GM21737 (cell line): ENCODE measurements at regions not wholly inside any gene's neighbourhood (a gene's known extent, or its start where the extent isn't known, plus 50 kb on each side); places are given as distances from the start of the nearest gene placed in this dataset.

Experiments used
- ATAC-seq: cut with Tn5 transposase; IDR thresholded peaks from one replicate; pipeline ENCODE4 v1.9.1; 2021; ENCODE audit warnings: mild to moderate bottlenecking, moderate library complexity; ENCODE audit not compliant: unreplicated experiment

DNA sequence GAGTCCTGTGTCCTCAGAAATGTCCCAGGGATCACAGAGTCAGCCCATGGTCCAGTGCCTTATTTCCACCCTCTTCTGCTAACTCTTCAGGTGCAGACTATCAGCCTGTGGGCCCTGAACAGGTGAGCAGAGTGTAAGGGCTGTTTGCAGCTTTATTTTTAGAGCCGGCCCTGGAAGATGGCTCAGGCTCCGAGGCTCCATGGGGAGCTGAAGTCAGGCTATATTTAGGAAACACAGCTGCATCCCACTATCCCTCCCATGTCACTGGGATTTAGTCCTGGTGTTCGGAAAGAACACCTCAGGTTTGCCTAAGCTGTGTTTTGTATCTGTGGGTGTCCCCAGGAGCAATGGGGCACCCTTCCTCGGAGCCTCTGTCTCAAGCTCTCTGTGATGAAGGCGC lies 126.9 kb downstream of the RPS24 start:
- ATAC-seq: no peak

GRCh38 chr10:78162853-78163252 lies 129.2 kb downstream of the RPS24 start:
- no peak for ATAC-seq

- ATAC-seq: no peak
Measured at GRCh38 chr10:78164702-78165101, 131.0 kb downstream of the RPS24 start.

DNA sequence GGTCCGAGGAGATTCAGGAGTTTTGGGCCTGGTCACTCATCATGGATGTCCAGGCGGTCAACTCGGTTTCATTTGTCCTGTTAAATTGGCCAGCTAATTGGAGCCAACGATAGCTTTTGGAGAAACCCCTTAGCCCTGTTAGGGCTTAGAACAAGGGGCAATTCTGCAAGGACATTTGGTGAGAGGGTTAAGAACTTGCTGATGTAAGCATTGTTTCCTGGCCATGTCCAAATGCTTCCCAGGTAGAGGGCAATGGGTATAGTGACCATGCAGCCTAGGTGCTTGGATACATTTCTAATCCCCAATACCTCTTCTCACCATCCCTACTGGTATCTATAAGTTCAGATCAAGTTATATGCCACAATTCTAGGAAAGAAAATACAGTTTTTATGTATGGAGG lies 131.5 kb downstream of the RPS24 start:
- ATAC-seq: no peak

DNA sequence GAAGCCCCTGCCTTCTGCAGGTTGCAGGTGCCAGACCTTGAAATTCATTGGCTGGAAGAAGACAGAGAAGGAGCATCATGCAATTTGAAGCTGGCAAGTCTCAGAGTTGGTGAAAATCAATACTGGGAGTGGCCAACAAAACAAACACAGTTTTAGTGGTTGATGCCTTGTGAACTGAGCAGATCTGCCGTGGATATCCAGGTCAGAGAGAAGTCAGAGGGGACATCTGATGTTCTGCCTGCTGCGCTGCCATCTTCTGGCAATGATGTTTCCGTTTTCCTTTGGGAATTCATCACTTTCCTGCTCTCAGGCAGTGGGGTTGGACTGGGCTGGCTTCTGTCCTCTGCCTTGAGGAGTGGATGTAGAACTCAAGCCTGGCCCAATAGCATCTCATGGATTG lies 132.0 kb downstream of the RPS24 start:
- no peak for ATAC-seq

DNA sequence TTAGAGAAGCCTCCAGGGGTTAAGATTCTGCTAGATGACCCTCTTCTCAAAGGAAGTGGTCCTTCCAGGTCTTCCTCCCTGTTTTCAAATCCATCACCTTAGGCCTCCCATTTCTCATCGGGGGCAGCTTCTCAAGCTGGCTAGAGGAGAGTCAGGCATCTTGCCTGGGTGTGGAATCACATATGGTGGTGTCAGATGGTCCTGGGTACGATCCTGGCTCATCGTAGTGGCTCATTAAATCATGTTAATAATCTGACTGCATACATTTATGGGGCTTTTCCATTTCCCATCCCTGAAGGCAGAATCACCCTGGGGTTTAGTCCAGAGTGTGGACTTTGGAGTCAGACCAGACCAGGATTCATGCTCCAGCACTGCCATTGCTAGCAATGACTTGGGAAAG lies 132.6 kb downstream of the RPS24 start:
- no peak for ATAC-seq

GRCh38 chr10:78169214-78169613 lies 135.6 kb downstream of the RPS24 start:
- ATAC-seq: no peak

GRCh38 chr10:78170026-78170475 lies 136.4 kb downstream of the RPS24 start:
- ATAC-seq: no peak

GRCh38 chr10:78171633-78172400 lies 138.2 kb downstream of the RPS24 start:
- no peak for ATAC-seq

GRCh38 chr10:78173360-78174015 lies 139.8 kb downstream of the RPS24 start:
- no peak for ATAC-seq

- no peak for ATAC-seq
Measured at GRCh38 chr10:78175444-78176015, 141.9 kb downstream of the RPS24 start.

- no peak for ATAC-seq
Measured at GRCh38 chr10:78176320-78177317, 143.0 kb downstream of the RPS24 start.

DNA sequence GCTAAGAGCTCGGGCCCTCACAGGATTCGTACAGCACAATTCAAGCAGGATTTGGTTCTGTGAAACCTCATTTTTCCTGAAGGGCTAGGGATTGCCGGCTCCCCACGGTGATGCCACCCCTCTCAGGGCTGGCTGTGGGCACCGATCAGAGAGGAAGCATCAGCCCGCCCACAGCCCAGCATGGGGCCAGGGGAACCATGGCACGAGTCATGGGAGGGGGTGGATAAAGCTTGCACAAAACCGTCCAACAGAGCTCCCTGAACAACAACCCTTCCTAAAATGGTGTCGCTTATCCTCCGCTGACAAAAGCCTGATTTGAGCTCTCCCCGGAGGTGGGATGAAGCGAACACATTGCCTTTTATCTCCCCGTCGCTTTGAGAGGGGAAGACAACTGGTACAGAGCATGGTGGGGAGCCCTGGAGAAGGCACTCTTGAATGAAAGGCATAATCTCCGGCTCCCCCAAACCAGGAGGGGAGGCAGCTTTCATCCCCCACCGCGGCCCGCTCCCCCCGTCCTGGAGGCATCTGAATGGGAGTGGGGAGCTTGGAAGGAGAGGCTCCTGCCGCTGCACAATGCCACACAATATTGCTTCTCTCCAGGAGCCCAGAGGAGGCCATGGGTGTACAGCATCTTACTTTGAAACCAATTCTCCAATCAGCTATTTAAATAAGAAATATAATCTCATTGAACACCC lies 144.0 kb downstream of the RPS24 start:
- ATAC-seq: no peak

- ATAC-seq: no peak
Measured at GRCh38 chr10:78178397-78178796, 144.7 kb downstream of the RPS24 start.

GRCh38 chr10:78178940-78179339 lies 145.3 kb downstream of the RPS24 start:
- no peak for ATAC-seq

DNA sequence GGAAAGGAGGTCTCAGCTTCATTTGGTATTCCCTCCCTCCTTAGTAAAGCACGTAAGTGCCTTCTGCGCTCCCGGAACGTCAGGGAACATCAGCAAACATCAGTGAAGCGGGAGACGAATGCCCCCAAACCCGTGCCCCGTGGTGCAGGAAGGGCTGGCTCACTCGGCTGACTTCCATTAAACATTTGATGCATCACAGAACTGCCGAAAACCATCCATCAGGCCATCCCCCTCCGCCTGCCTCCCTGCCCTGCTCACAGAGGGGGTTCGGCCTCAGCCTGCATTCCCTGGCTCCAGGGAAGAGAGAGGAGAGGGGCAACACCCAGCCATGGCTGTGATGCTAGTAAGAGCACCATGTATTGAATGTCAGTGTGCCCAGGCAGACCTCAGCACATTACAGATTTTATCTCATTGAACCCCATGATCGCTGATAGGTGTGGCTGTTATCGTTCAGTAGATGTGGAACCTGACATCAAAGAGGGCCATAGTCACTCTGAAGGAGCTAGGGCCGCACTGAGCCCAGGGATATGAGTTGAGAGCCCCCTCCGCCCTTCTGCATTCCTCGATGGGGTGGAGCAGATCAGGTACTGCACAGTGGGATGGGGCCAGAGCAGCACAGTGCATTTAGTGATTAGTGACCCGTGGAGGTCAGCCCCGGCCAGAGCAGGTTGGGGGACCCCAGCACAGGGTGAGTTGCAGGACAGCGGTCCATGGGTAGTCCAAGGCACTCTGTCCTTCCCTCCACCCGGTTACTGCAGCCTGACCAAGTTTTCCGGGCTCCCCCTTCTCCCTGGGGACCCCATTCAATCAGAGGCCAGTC lies 146.4 kb downstream of the RPS24 start:
- no peak for ATAC-seq

- no peak for ATAC-seq
Measured at GRCh38 chr10:78181381-78182055, 147.9 kb downstream of the RPS24 start.

- ATAC-seq: no peak
Measured at GRCh38 chr10:78182841-78183240, 149.2 kb downstream of the RPS24 start.
